Spleen (tissue), 7 donors: ENCODE measurements at regions not wholly inside any gene's neighbourhood (a gene's known extent, or its start where the extent isn't known, plus 50 kb on each side); places are given as distances from the start of the nearest gene placed in this dataset.

Experiments
- POLR2A ChIP-seq, 3 donors: fragments of 450-650 bp; IDR thresholded peaks; one replicate each; pipeline ENCODE4 v1.5.1; 2017; ENCODE audit warnings: antibody characterized with exemption in 3 of 3, mild to moderate bottlenecking in 1 of 3
- TF ChIP-seq, protein P1 (sequence below), 11 experiments: fragments of 200-600 bp in 7 of 11; fragments of 450-650 bp in 4 of 11; sonication (generic) in 4 of 11; IDR thresholded peaks in 8 of 11; conservative IDR thresholded peaks in 3 of 11; 1 replicate in 7 of 11; 2 replicates in 4 of 11; pipeline versions ENCODE4 v1.4.0 to v1.8.0; 2016 to 2021; ENCODE audit warnings: antibody characterized with exemption in 11 of 11, inconsistent platforms in 4 of 11, mild to moderate bottlenecking in 1 of 11
- donor health status: DM: no; HTN: no; CAD: no; lungs with moderate emphysema.
- donor health status: DM: no; HTN: no; CAD: no.
- donor health status: DM: no; HTN: no; CAD: no.

DNA sequence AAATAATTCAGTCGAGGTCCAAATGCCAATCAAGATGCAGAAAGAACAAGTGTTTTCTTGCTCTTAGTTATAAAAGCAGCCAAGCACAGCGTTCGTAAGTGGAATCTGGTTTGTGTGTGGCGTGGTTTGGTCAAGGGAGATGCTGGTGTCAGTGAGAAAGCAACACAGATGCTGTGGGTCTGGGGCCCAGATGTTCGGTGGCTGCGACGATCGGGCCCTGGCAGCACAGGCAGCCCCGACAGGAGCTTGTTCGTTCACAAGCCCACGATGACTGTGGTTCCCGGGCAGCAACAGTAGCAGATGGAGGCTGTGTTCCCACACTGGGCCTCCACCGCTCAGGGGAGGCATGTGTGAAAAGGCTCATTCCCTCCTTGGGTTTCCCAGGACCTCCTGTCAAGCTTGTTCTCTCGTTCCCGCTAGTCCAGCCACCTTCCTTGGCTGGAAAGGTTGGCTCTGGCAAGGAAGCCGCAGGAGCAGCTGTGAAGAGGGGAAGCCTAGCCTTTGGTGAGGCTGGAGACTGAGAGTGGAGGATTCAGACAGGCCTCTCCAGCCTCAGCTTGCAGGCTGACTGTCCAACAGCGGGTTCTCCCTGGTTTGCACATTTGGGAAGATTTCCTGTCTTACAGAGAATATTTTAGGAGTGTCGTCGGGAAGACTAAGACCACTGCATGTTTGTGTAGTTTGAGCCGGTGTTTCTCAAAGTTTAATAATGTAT, 304.7 kb downstream of the QKI start:
- TF ChIP-seq, protein P1, sequence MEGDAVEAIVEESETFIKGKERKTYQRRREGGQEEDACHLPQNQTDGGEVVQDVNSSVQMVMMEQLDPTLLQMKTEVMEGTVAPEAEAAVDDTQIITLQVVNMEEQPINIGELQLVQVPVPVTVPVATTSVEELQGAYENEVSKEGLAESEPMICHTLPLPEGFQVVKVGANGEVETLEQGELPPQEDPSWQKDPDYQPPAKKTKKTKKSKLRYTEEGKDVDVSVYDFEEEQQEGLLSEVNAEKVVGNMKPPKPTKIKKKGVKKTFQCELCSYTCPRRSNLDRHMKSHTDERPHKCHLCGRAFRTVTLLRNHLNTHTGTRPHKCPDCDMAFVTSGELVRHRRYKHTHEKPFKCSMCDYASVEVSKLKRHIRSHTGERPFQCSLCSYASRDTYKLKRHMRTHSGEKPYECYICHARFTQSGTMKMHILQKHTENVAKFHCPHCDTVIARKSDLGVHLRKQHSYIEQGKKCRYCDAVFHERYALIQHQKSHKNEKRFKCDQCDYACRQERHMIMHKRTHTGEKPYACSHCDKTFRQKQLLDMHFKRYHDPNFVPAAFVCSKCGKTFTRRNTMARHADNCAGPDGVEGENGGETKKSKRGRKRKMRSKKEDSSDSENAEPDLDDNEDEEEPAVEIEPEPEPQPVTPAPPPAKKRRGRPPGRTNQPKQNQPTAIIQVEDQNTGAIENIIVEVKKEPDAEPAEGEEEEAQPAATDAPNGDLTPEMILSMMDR (IDR thresholded peaks at IDR 0.05 in 8 of 11, conservative IDR thresholded peaks at IDR 0.05 in 3 of 11), result no peak
- TF ChIP-seq POLR2A (IDR thresholded peaks at IDR 0.05), result no peak
